Neuronal stem cell (in vitro differentiated cells): ENCODE measurements at regions not wholly inside any gene's neighbourhood (a gene's known extent, or its start where the extent isn't known, plus 50 kb on each side); places are given as distances from the start of the nearest gene placed in this dataset.

ENCODE experiments used
- DNase-seq: peaks from one replicate; pipeline ENCODE4 v3.0.0-alpha.2; 2013; ENCODE audit warnings: low spot score
- H2AFZ ChIP-seq: one replicate; pipeline ENCODE4 v1.6.1; 2013; ENCODE audit warnings: mild to moderate bottlenecking, low read length, inconsistent platforms
- H2AK5ac ChIP-seq: 2 replicates; pipeline ENCODE4 v1.6.1; 2013; ENCODE audit warnings: low read depth, mild to moderate bottlenecking, inconsistent platforms, low read length, moderate library complexity, mixed read lengths
- H2BK120ac ChIP-seq: 2 replicates; pipeline ENCODE4 v1.6.1; 2013; ENCODE audit warnings: low read depth, mild to moderate bottlenecking, inconsistent platforms, low read length, moderate library complexity, mixed read lengths
- H2BK12ac ChIP-seq: one replicate; pipeline ENCODE4 v1.6.1; 2013; ENCODE audit warnings: low read length, inconsistent platforms
- H2BK15ac ChIP-seq: 2 replicates; pipeline ENCODE4 v1.6.1; 2013; ENCODE audit warnings: mild to moderate bottlenecking, low read length, inconsistent platforms, mixed read lengths
- H2BK5ac ChIP-seq: one replicate; pipeline ENCODE4 v1.6.1; 2013; ENCODE audit warnings: inconsistent platforms, mild to moderate bottlenecking, low read length, moderate library complexity
- H3K14ac ChIP-seq: one replicate; pipeline ENCODE4 v1.6.1; 2013; ENCODE audit warnings: low read length, inconsistent platforms
- H3K18ac ChIP-seq: 2 replicates; pipeline ENCODE4 v1.6.1; 2013; ENCODE audit warnings: low read length, inconsistent platforms
- H3K23ac ChIP-seq: 2 replicates; pipeline ENCODE4 v1.6.1; 2013; ENCODE audit warnings: low read depth, mild to moderate bottlenecking, mixed read lengths, low read length, inconsistent platforms; ENCODE audit not compliant: poor library complexity
- H3K27ac ChIP-seq: replicated peaks from 3 replicates; pipeline ENCODE4 v1.5.1; 2013; ENCODE audit warnings: low read length, inconsistent platforms
- H3K27me3 ChIP-seq, 3 experiments: 2 replicates each; pipeline ENCODE4 v1.6.1; 2013; ENCODE audit warnings: low read length in 3 of 3, mild to moderate bottlenecking in 2 of 3, inconsistent platforms in 1 of 3, low read depth in 1 of 3, mixed read lengths in 1 of 3, moderate library complexity in 1 of 3; ENCODE audit not compliant: control insufficient read depth in 3 of 3, insufficient read depth in 3 of 3
- H3K36me3 ChIP-seq, 2 donors: replicated peaks in 1 of 2; 2 replicates each; pipeline ENCODE4 v1.6.1; 2013; ENCODE audit warnings: low read length in 2 of 2; ENCODE audit not compliant: control insufficient read depth in 2 of 2, insufficient read depth in 2 of 2
- H3K4ac ChIP-seq: 2 replicates; pipeline ENCODE4 v1.6.1; 2013; ENCODE audit warnings: inconsistent platforms, mild to moderate bottlenecking, low read length, moderate library complexity
- H3K4me1 ChIP-seq, 2 donors: 1 replicate in 1 of 2; 2 replicates in 1 of 2; pipeline ENCODE4 v1.6.1; 2013; ENCODE audit warnings: low read length in 2 of 2, low read depth in 1 of 2; ENCODE audit not compliant: control insufficient read depth in 2 of 2, insufficient read depth in 1 of 2
- H3K4me2 ChIP-seq: one replicate; pipeline ENCODE4 v1.6.1; 2013; ENCODE audit warnings: mild to moderate bottlenecking, low read length, inconsistent platforms; ENCODE audit not compliant: insufficient read depth, poor library complexity, severe bottlenecking
- H3K4me3 ChIP-seq, 2 donors: 2 replicates each; pipeline ENCODE4 v1.5.1; 2013; ENCODE audit warnings: low read length in 2 of 2, mild to moderate bottlenecking in 2 of 2, inconsistent platforms in 1 of 2, moderate library complexity in 1 of 2
- H3K79me1 ChIP-seq: one replicate; pipeline ENCODE4 v1.6.1; 2013; ENCODE audit warnings: low read depth, mild to moderate bottlenecking, inconsistent platforms, low read length, moderate library complexity
- H3K9ac ChIP-seq: one replicate; pipeline ENCODE4 v1.6.1; 2013; ENCODE audit warnings: mild to moderate bottlenecking, low read depth, low read length, inconsistent platforms; ENCODE audit not compliant: poor library complexity
- H3K9me3 ChIP-seq, 2 donors: replicated peaks in 1 of 2; 2 replicates each; pipeline versions ENCODE3 to v1.6.1; 2013; ENCODE audit warnings: low read length in 2 of 2, mild to moderate bottlenecking in 2 of 2, inconsistent platforms in 1 of 2, low read depth in 1 of 2, mixed read lengths in 1 of 2, moderate library complexity in 1 of 2; ENCODE audit not compliant: control insufficient read depth in 2 of 2, insufficient read depth in 1 of 2
- H4K8ac ChIP-seq: one replicate; pipeline ENCODE4 v1.6.1; 2013; ENCODE audit warnings: low read depth, mild to moderate bottlenecking, inconsistent platforms, low read length, moderate library complexity
- H4K91ac ChIP-seq: one replicate; pipeline ENCODE4 v1.6.1; 2013; ENCODE audit warnings: low read length, low read depth, mild to moderate bottlenecking, inconsistent platforms; ENCODE audit not compliant: poor library complexity
- WGBS, 2 donors: extraction: QIAGEN DNeasy Blood & Tissue Kit; methylation state at CpG; one replicate each; pipeline ENCODE4 v1.1.7; 2013; ENCODE audit warnings: missing lambda C conversion rate in 2 of 2, mixed read lengths in 1 of 2; ENCODE audit not compliant: insufficient read length in 2 of 2, insufficient replicate concordance in 1 of 2; ENCODE audit errors: extremely low coverage in 2 of 2; 5-methylcytosine and 5-hydroxymethylcytosine counted together

DNA sequence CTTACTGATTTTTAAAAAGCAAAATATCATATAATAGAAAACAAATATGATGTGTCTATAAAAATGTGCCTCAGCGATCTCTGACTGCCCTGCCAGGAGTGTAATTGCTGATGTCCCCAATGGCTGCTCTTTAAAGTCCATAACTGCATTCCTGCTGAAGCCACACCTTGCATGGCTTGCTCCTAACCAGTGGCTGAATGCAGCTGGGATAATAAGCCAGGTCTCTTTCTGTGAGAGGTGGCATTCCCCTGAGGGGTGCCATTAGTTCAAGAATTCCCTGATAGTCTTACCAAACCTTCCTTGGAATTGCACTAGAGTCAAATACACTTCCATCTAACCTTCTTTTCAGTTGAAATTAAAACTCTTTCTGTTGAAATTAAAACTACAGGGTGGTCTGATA is 125.8 kb upstream of the ZNF804A start:
- Histone ChIP-seq H3K36me3 (no peaks in the 10 kb centered on the region), H2AFZ (no peak overlapping the region), H3K23ac (no peak overlapping the region), H4K8ac (no peak overlapping the region), H3K27me3 (no peaks in the 10 kb centered on the region), H3K9me3 (no peaks in the 10 kb centered on the region), H3K18ac (no peak overlapping the region), H2BK15ac (no peak overlapping the region), H3K4me3 (no peak overlapping the region), H3K4me2 (no peak overlapping the region), H3K4ac (no peak overlapping the region), H3K27ac (no peak overlapping the region), H2BK12ac (no peak overlapping the region), H4K91ac (no peak overlapping the region), H3K9ac (no peak overlapping the region), H2BK5ac (no peak overlapping the region), H2AK5ac (no peak overlapping the region), H3K4me1 (no peaks in the 10 kb centered on the region), H3K14ac (no peak overlapping the region), H2BK120ac (no peak overlapping the region), H3K79me1 (no peaks in the 10 kb centered on the region)
- DNase-seq: no peak
- WGBS, 2 donors: no CpG with 5 or more reads among the region's 1 CpG

- Histone ChIP-seq H3K36me3 (no peaks in the 10 kb centered on the region), H3K27ac (no peak overlapping the region), H3K9me3 (no peaks in the 10 kb centered on the region), H3K4me3 (no peak overlapping the region), H3K23ac (no peak overlapping the region), H4K91ac (no peak overlapping the region), H2BK5ac (no peak overlapping the region), H3K9ac (no peak overlapping the region), H2BK12ac (no peak overlapping the region), H3K14ac (no peak overlapping the region), H3K27me3 (no peaks in the 10 kb centered on the region), H3K4me1 (no peaks in the 10 kb centered on the region), H2BK120ac (no peak overlapping the region), H3K79me1 (no peaks in the 10 kb centered on the region), H4K8ac (no peak overlapping the region), H2AK5ac (no peak overlapping the region), H3K4ac (no peak overlapping the region), H2BK15ac (no peak overlapping the region), H2AFZ (no peak overlapping the region), H3K4me2 (no peak overlapping the region), H3K18ac (no peak overlapping the region)
- WGBS, 2 donors: no CpG with 5 or more reads among the region's 1 CpG
- DNase-seq: no peak
Measured at GRCh38 chr2:184481865-184482264, 116.5 kb upstream of the ZNF804A start.

- no peak overlapping the region for H4K91ac ChIP-seq
- no peak overlapping the region for H3K14ac ChIP-seq
- no peak overlapping the region for H2BK12ac ChIP-seq
- H3K27me3 ChIP-seq: no peaks in the 10 kb centered on the region
- H3K79me1 ChIP-seq: no peaks in the 10 kb centered on the region
- H3K4me1 ChIP-seq: no peaks in the 10 kb centered on the region
- H4K8ac ChIP-seq: no peak overlapping the region
- no peak overlapping the region for H2AK5ac ChIP-seq
- H3K18ac ChIP-seq: no peak overlapping the region
- H3K4ac ChIP-seq: no peak overlapping the region
- H3K4me3 ChIP-seq: no peak overlapping the region
- H2BK120ac ChIP-seq: no peak overlapping the region
- no peak overlapping the region for H2BK5ac ChIP-seq
- H3K4me2 ChIP-seq: no peak overlapping the region
- no peak overlapping the region for H3K9ac ChIP-seq
- H3K36me3 ChIP-seq: no peaks in the 10 kb centered on the region
- H3K9me3 ChIP-seq: no peaks in the 10 kb centered on the region
- no CpG with 5 or more reads among the region's 2 CpGs for WGBS, 2 donors
- H3K23ac ChIP-seq: no peak overlapping the region
- H3K27ac ChIP-seq: no peak overlapping the region
- H2BK15ac ChIP-seq: no peak overlapping the region
- no peak overlapping the region for H2AFZ ChIP-seq
- no peak for DNase-seq
Measured at GRCh38 chr2:184498936-184499335, 99.4 kb upstream of the ZNF804A start.

DNA sequence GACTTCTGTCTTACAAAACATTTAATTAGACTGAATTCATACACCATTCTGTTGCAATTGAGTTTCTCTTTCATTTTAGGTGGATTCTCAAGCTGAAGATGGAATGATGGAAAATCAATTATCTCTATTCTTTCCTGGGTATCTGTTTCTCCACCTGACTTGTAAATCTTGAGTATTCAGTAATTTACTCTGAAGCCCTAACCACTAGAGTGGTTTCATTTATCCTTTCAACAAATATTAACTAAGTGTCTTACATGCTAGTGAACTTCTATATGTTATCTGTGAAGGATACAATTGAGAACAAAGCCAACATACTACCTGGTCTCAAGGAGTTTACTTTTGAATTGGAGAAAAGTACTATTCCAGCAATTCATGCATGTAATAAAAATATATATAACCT is 94.1 kb upstream of the ZNF804A start:
- Histone ChIP-seq H2BK5ac (no peak overlapping the region), H4K91ac (no peak overlapping the region), H2BK120ac (no peak overlapping the region), H2AFZ (no peak overlapping the region), H3K4me1 (no peaks in the 10 kb centered on the region), H3K27me3 (no peaks in the 10 kb centered on the region), H3K4me2 (no peak overlapping the region), H3K9me3 (no peaks in the 10 kb centered on the region), H3K18ac (no peak overlapping the region), H3K14ac (no peak overlapping the region), H4K8ac (no peak overlapping the region), H3K4ac (no peak overlapping the region), H3K36me3 (no peaks in the 10 kb centered on the region), H2BK12ac (no peak overlapping the region), H3K4me3 (no peak overlapping the region), H2AK5ac (no peak overlapping the region), H3K23ac (no peak overlapping the region), H3K9ac (no peak overlapping the region), H2BK15ac (no peak overlapping the region), H3K79me1 (no peaks in the 10 kb centered on the region), H3K27ac (no peak overlapping the region)
- no peak for DNase-seq
